GM08714 (cell line): ENCODE measurements at regions not wholly inside any gene's neighbourhood (a gene's known extent, or its start where the extent isn't known, plus 50 kb on each side); places are given as distances from the start of the nearest gene placed in this dataset.

Experiments
- H3K4me3 ChIP-seq: fragments of 200-500 bp; sonication (Bioruptor generic); 2 replicates; pipeline ENCODE4 v1.5.1; 2014; ENCODE audit warnings: mild to moderate bottlenecking, low read length, inconsistent platforms
- ZNF274 ChIP-seq: IDR thresholded peaks from 2 replicates; pipeline ENCODE4 v1.6.1; 2012; ENCODE audit warnings: mild to moderate bottlenecking, low read depth, low read length

GRCh38 chr18:37787452-37787851 is 221.9 kb upstream of the CELF4 start:
- TF ChIP-seq ZNF274: no peak

GRCh38 chr18:37783771-37784170 is 218.2 kb upstream of the CELF4 start:
- no peak overlapping the region for H3K4me3 ChIP-seq

More at GRCh38 chr18:37787452-37787851, 221.9 kb upstream of the CELF4 start:
- H3K4me3 ChIP-seq: no peak overlapping the region

GRCh38 chr18:37779220-37779619 is 213.6 kb upstream of the CELF4 start:
- no peak overlapping the region for H3K4me3 ChIP-seq
- no peak for TF ChIP-seq ZNF274

More at GRCh38 chr18:37783771-37784170, 218.2 kb upstream of the CELF4 start:
- no peak for TF ChIP-seq ZNF274

- H3K4me3 ChIP-seq: no peak overlapping the region
- no peak for TF ChIP-seq ZNF274
Measured at GRCh38 chr18:37778417-37779165, 213.0 kb upstream of the CELF4 start.

GRCh38 chr18:37769826-37770225 is 204.2 kb upstream of the CELF4 start:
- TF ChIP-seq ZNF274: no peak

GRCh38 chr18:37764541-37765288 is 199.1 kb upstream of the CELF4 start:
- H3K4me3 ChIP-seq: no peak overlapping the region
- no peak for TF ChIP-seq ZNF274

More at GRCh38 chr18:37769826-37770225, 204.2 kb upstream of the CELF4 start:
- H3K4me3 ChIP-seq: no peak overlapping the region

GRCh38 chr18:37762076-37762621 is 196.6 kb upstream of the CELF4 start:
- TF ChIP-seq ZNF274: no peak

GRCh38 chr18:37754141-37754540 is 188.5 kb upstream of the CELF4 start:
- TF ChIP-seq ZNF274: no peak
- H3K4me3 ChIP-seq: no peak overlapping the region

More at GRCh38 chr18:37762076-37762621, 196.6 kb upstream of the CELF4 start:
- H3K4me3 ChIP-seq: no peak overlapping the region

GRCh38 chr18:37742436-37742835 is 176.8 kb upstream of the CELF4 start:
- H3K4me3 ChIP-seq: no peak overlapping the region
- TF ChIP-seq ZNF274: no peak

- no peak overlapping the region for H3K4me3 ChIP-seq
Measured at GRCh38 chr18:37741032-37741623, 175.5 kb upstream of the CELF4 start.

GRCh38 chr18:37734406-37734805 is 168.8 kb upstream of the CELF4 start:
- no peak for TF ChIP-seq ZNF274
- H3K4me3 ChIP-seq: no peak overlapping the region

More at GRCh38 chr18:37741032-37741623, 175.5 kb upstream of the CELF4 start:
- no peak for TF ChIP-seq ZNF274

GRCh38 chr18:37729716-37730115 is 164.1 kb upstream of the CELF4 start:
- TF ChIP-seq ZNF274: no peak
- no peak overlapping the region for H3K4me3 ChIP-seq

GRCh38 chr18:37724206-37724605 is 158.6 kb upstream of the CELF4 start:
- H3K4me3 ChIP-seq: no peak overlapping the region
- TF ChIP-seq ZNF274: no peak
